GM13977 (cell line): ENCODE measurements at regions not wholly inside any gene's neighbourhood (a gene's known extent, or its start where the extent isn't known, plus 50 kb on each side); places are given as distances from the start of the nearest gene placed in this dataset.

ENCODE experiments used
- DNase-seq: peaks from one replicate; pipeline ENCODE4 v3.0.0; 2012; ENCODE audit warnings: low spot score
- in situ Hi-C: fragments of 300-500 bp; cut with MboI; formaldehyde crosslinking; loops from one replicate; pipeline ENCODE4 v1.12.0; 2022; ENCODE audit warnings: low sequenced_read_pairs, low pct_unique_long_range_greater_than_20kb, mixed read lengths, inconsistent platforms; ENCODE audit not compliant: unreplicated experiment
- TF ChIP-seq, protein P1 (sequence below): IDR thresholded peaks from 2 replicates; pipeline ENCODE4 v1.5.1; 2012; ENCODE audit warnings: mild to moderate bottlenecking, control low read depth; ENCODE audit not compliant: insufficient read depth; ENCODE audit errors: extremely low read depth, missing control alignments

DNA sequence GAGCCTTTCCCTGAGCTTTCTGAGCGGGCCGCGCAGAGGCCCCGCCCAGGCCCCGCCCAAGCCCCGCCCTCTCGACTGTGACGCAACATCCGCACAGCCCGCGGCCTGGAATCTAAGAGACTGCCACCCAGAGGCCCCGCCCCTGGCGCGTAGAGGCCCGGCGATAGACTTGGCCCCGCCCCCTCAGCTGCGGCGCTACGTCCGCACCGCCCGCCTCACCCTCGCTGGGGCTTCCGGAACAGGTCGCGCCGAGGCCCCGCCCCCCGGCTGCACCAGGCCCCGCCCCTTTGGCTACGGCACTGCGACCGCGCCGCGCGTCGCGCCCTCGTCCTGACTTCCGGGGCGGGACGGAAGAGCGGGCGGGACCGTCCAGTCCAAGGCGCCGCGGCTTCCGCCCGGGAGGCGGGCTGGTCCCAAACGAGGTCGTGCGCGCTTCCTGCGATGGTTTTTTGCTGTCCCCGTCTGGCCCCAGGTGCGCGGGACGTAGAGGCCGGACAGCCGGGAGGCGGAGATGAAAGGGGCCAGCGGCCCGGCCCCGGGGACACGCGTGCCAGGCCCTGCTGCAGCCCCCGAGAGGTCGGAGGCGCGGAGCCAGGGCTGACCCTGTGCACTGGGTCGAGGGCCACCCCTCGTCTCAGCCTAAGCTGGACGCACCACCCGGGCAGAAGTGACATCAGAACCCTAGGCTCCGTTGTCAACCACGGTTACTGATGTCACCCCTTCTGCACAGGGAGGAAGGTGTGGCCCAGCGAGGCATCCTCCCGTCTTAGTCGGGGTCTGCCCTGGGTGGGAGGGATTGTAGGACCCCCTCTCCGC is 59.0 kb upstream of the WNT7B start:
- peak; percentile 100 for DNase-seq
- in situ Hi-C loops: no loop called here
- TF ChIP-seq, protein P1, sequence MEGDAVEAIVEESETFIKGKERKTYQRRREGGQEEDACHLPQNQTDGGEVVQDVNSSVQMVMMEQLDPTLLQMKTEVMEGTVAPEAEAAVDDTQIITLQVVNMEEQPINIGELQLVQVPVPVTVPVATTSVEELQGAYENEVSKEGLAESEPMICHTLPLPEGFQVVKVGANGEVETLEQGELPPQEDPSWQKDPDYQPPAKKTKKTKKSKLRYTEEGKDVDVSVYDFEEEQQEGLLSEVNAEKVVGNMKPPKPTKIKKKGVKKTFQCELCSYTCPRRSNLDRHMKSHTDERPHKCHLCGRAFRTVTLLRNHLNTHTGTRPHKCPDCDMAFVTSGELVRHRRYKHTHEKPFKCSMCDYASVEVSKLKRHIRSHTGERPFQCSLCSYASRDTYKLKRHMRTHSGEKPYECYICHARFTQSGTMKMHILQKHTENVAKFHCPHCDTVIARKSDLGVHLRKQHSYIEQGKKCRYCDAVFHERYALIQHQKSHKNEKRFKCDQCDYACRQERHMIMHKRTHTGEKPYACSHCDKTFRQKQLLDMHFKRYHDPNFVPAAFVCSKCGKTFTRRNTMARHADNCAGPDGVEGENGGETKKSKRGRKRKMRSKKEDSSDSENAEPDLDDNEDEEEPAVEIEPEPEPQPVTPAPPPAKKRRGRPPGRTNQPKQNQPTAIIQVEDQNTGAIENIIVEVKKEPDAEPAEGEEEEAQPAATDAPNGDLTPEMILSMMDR: no peak

DNA sequence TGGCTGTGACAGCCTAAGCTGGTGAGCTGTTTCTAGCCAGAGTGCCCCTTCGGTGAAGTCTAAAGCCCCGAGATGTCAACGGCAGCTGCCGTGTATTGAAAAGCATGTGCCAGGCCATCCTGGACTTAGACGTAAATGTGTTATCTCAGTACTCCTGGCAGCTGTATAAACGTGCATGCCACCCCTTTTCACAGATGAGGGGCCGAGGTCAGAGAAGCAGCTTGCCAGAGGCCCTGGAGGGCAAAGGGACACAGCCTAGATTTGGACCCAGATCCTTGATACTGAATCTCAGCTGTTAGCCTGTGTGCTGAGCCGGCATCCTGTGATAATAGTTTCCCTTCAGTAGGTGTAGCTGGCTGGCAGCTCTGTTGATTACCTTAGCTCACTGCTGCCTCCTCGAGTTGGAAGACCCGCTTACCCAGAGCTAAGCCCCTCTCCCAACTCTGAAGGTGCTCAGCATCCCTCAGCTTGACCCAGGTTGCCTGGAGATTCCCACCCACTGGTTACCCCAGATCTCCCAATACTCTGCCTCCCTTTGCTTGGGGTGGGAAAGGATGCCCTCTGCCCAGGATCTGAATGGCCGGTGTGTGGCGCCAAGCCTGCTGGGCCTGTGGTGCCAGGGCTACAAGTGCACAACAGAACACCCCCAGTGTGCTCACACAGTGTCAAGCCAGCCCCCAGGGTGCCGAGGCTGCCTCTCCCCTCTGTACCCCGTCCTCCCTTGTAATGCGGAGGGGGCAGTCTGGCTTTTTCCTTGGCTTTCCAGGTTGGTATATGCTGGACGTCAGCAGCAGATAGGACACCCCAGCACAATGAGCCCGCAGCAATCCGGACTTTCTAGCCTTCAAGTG is 59.8 kb upstream of the WNT7B start:
- in situ Hi-C loops: no loop called here
- TF ChIP-seq, protein P1: peak; percentile 9

DNA sequence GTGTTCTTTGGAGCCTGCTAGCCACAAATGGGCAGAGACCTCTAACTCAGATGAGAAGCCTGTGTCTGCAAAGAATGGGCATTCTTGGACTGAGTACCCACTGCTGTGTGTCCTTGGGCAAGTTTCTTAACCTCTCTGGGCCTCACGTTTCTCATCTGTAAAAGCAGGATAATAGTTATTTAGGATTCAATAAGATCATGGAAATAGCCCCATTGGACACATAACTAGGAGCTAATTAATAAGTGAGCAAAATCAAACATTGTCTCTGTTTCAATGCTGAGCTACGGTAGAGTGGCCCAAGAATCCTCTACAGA is 61.2 kb upstream of the WNT7B start:
- TF ChIP-seq, protein P1: no peak
- DNase-seq: no peak
- in situ Hi-C loops: no loop called here

More for the DNA sequence above, 59.8 kb upstream of the WNT7B start:
- no peak for DNase-seq

DNA sequence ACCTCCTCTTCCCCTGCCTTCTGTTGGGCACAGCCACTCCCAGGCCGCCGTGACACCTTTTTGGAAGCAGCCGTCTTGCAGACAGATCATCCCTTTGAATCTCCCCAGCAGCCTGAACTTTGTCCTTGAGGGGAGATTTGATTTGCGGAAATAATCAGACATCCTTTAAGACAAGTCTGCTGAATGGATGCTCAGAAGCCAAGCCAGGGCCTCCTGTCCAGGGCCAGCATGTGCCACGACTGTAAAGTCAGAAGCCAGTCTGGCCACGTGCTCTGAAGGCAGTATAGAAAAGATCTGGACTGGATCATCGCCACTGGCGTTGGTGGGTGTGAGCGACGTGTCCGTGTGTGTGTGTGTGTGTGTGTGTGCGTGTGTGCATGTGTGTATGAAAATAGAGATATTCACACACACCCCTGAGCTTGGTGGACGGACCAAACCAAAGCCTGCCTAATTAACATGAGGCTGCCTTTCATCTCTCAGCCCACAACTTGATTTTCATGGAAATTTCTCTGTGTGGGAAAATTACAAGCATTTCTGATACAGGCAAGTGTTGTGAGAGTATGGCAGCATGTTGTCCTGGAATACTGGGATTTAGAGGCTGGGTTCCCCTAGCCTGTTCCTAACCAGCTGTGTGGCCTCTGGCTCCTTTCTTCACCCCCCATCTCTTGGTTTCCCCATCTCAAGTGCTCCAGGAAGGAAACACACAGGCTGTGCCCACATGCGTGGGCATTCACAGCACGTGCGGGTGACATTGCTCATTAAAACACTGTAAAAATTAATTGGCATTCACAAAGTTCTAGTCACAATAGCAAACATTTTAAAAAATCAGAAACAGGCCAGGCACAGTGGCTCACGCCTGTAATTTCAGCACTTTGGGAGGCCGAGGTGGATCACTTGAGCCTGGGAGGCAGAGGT is 61.8 kb upstream of the WNT7B start:
- TF ChIP-seq, protein P1: no peak
- in situ Hi-C loops: no loop called here

DNA sequence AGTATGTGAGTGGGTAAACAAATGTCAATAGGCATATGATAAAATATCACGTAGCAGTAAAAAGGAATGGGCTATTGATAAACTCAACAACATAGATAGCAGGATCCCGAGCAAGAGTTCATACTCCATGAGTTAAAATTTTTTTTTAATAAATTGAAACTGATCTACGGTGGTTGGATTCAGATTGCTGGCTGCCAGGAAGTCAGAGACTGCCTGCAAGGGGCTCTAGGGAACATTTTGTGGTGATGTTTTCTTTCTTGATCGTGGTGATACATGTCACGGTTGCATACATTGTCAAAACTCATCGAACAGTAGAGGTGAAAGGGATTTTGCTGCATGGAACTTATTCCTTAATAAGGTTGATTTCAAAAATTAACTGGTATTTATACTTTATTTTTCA is 62.6 kb upstream of the WNT7B start:
- DNase-seq: no peak
- in situ Hi-C loops: no loop called here

More for the DNA sequence above, 61.8 kb upstream of the WNT7B start:
- DNase-seq: no peak

More for the DNA sequence above, 62.6 kb upstream of the WNT7B start:
- TF ChIP-seq, protein P1: no peak
